Activated B cell treated with CpG ODN at 0.5 μM for 24 hours (primary cell): ENCODE measurements at regions not wholly inside any gene's neighbourhood (a gene's known extent, or its start where the extent isn't known, plus 50 kb on each side); places are given as distances from the start of the nearest gene placed in this dataset.

ENCODE experiments used
- ATAC-seq: fragments of 200-7000 bp; cut with Tn5 transposase; one replicate; pipeline ENCODE4 v1.10.0; 2021; ENCODE audit warnings: low read depth, mild to moderate bottlenecking, moderate library complexity
- CTCF ChIA-PET: fragments of 350-600 bp; sonication (Branson Sonifier 250); formaldehyde crosslinking; loops from one replicate; lab custom pipeline; 2021; ENCODE audit warnings: antibody characterized with exemption; lab: Charles Lee
- POLR2A ChIA-PET: fragments of 350-600 bp; sonication (Branson Sonifier 250); formaldehyde crosslinking; loops from one replicate; lab custom pipeline; 2021; ENCODE audit warnings: antibody characterized with exemption; lab: Charles Lee
- DNase-seq: peaks from one replicate; pipeline ENCODE4 v3.0.0; 2022
- H3K27ac Mint-ChIP-seq: one replicate; pipeline ENCODE4 v1.8.0; 2020; ENCODE audit warnings: mixed read lengths
- H3K27me3 Mint-ChIP-seq: one replicate; pipeline ENCODE4 v1.8.0; 2021; ENCODE audit warnings: mixed read lengths
- H3K36me3 Mint-ChIP-seq: one replicate; pipeline ENCODE4 v1.8.0; 2021; ENCODE audit warnings: low read depth, mixed read lengths
- H3K4me1 Mint-ChIP-seq: one replicate; pipeline ENCODE4 v1.8.0; 2021; ENCODE audit warnings: mixed read lengths
- H3K4me3 Mint-ChIP-seq: one replicate; pipeline ENCODE4 v1.8.0; 2020; ENCODE audit warnings: mild to moderate bottlenecking, mixed read lengths
- H3K9me3 Mint-ChIP-seq: one replicate; pipeline ENCODE4 v1.8.0; 2020; ENCODE audit warnings: mixed read lengths
- intact Hi-C: fragments of 100-400 bp; cut with micrococcal nuclease; formaldehyde crosslinking; loops from one replicate; pipeline ENCODE4 v1.15.1; 2024
- TF ChIP-seq, protein P1 (sequence below): fragments of 200-600 bp; IDR thresholded peaks from one replicate; pipeline ENCODE4 v1.8.0; 2022; ENCODE audit warnings: antibody characterized with exemption, mild to moderate bottlenecking

DNA sequence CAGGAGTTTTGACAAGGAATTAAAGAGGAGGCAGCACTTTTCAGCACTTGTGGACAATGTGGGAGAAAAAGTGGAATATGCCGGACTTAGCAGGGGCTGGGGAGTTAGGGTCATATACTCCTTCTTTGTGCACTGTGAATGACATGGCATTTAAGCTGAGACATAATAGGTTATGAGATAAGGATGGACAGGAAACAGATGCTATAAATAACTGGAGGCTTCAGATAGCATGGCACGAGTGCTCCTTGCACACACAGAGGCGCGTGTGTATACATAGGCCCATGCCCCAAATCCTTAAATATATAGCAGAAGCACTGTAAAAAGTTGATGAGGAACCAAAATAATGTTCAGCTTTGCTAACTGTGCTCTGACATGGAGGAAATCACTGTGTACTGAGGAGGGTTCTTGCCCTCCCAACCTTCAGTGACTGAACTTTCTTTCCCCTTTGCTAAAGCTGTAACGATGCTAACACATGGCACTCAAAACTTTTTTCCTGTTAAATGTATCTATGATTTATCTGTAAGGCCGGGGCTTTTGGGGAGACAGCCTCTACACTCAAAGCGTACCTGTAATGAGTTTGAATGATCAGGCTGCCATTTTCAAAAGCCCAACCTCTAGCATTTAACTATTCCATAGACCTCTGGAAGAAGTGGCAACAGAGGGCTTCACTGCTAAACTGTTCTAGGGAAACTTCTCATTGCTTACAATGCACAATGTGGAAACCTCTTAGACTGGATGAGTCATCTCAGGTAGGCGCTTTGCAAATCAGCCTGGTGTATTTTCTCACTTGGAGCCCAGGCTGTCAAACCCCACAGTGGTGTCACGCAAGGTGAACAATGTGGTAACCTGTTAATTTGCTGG lies 784.6 kb downstream of the NR2F2 start:
- intact Hi-C loops, result no loop called here
- Mint-ChIP-seq H3K27me3 (no peaks in the 10 kb centered on the region), H3K9me3 (peaks cover 14% of the 10 kb centered on the region), H3K36me3 (no peaks in the 10 kb centered on the region), H3K4me3 (no peak overlapping the region), H3K27ac (no peak overlapping the region), H3K4me1 (no peaks in the 10 kb centered on the region)
- no peak for DNase-seq
- CTCF ChIA-PET, result no interaction called here
- TF ChIP-seq, protein P1, sequence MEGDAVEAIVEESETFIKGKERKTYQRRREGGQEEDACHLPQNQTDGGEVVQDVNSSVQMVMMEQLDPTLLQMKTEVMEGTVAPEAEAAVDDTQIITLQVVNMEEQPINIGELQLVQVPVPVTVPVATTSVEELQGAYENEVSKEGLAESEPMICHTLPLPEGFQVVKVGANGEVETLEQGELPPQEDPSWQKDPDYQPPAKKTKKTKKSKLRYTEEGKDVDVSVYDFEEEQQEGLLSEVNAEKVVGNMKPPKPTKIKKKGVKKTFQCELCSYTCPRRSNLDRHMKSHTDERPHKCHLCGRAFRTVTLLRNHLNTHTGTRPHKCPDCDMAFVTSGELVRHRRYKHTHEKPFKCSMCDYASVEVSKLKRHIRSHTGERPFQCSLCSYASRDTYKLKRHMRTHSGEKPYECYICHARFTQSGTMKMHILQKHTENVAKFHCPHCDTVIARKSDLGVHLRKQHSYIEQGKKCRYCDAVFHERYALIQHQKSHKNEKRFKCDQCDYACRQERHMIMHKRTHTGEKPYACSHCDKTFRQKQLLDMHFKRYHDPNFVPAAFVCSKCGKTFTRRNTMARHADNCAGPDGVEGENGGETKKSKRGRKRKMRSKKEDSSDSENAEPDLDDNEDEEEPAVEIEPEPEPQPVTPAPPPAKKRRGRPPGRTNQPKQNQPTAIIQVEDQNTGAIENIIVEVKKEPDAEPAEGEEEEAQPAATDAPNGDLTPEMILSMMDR, result no peak
- no peak for ATAC-seq
- POLR2A ChIA-PET, result no interaction called here

- POLR2A ChIA-PET, result no interaction called here
- Mint-ChIP-seq H3K27me3 (no peaks in the 10 kb centered on the region), H3K27ac (no peak overlapping the region), H3K36me3 (no peaks in the 10 kb centered on the region), H3K4me1 (no peaks in the 10 kb centered on the region), H3K4me3 (no peak overlapping the region), H3K9me3 (peaks cover 12% of the 10 kb centered on the region)
- intact Hi-C loops, result no loop called here
- CTCF ChIA-PET, result no interaction called here
- ATAC-seq, result no peak
- DNase-seq, result no peak
- TF ChIP-seq, protein P1, result no peak
Observed at GRCh38 chr15:97115761-97116070, 785.2 kb downstream of the NR2F2 start.

DNA sequence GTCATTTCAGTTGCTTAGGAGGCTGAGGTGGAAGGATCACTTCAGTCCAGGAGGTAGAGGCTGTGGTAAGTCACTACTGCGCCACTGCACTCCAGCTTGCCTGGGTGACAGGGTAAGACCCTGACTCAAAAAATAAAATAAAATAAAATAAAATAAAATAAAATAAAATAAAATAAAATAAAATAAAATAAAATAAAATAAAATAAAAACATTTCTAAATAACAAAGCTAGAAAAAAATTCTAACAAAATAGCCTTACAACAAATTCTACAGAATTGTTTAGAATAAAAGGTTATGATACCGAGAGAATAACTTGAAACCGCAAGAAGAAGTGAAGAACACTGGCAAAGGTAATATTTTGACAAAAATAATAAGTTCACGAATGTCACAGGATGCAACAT lies 794.3 kb downstream of the NR2F2 start:
- ChIA-PET CTCF (no interaction called here), POLR2A (no interaction called here)
- no peaks in the 10 kb centered on the region for H3K36me3 Mint-ChIP-seq
- no peak for DNase-seq
- no peak overlapping the region for H3K4me3 Mint-ChIP-seq
- ATAC-seq, result no peak
- H3K27me3 Mint-ChIP-seq, result no peaks in the 10 kb centered on the region
- H3K4me1 Mint-ChIP-seq, result no peaks in the 10 kb centered on the region
- TF ChIP-seq, protein P1, result no peak
- intact Hi-C loops, result no loop called here
- H3K27ac Mint-ChIP-seq, result no peak overlapping the region
- H3K9me3 Mint-ChIP-seq, result peaks cover 12% of the 10 kb centered on the region

DNA sequence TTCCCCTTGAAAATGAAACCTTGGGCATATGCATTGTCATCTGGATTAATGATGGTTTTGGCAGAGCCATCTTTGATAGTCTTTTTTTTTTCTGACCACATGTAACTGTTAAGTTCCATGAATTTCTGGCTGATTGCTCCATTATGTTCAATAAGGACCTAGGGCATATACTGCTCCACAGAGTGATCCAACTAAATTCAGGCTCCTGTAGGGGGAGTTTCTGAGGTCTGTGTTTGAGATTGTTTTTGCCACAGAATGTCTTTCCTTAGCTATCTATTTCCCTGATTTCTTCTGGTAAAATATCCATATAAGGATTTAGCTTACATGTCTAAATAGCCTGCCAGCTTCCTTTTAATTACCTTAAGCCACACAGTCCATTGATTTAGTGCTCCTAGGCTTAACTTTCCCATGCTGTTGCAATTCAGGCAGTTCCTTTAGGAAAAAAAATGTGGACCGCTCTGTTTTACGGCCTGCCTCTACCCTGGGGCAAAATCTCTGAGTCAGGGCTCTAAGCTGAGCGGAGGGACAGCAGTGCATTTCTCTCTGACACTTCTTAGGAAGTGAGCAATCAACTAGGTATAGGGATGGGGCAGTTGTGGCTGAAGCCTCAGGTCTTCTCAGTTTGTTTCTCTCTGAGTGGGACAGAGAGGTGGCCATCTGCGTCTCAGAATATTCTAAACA lies 796.2 kb downstream of the NR2F2 start:
- POLR2A ChIA-PET, result no interaction called here
- peaks cover 12% of the 10 kb centered on the region for H3K9me3 Mint-ChIP-seq
- CTCF ChIA-PET, result no interaction called here

DNA sequence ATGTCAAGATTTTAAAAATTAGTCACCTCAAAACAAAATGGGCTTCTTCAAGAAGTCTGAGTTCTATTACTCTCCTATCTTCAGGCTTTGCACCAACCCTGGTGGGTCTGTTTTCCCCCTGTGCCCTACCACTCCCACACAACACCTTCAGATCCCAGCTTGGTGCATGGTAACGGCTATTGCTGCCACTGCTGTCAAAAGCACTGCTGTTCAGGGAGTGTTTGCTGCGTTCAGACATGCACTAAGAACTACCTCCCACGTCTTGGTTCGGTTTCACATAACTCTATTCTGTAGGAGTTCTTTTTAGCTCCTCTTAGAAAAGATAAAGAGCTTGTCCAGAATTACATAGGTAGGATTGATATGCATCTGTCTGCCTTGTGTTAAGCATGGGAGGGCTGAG lies 799.2 kb downstream of the NR2F2 start:
- ATAC-seq (no peak), DNase-seq (no peak)
- ChIA-PET POLR2A (no interaction called here), CTCF (no interaction called here)
- no peak overlapping the region for H3K27ac Mint-ChIP-seq
- H3K4me1 Mint-ChIP-seq, result no peaks in the 10 kb centered on the region
- intact Hi-C loops, result no loop called here
- no peaks in the 10 kb centered on the region for H3K36me3 Mint-ChIP-seq
- no peaks in the 10 kb centered on the region for H3K27me3 Mint-ChIP-seq
- TF ChIP-seq, protein P1, result no peak
- H3K4me3 Mint-ChIP-seq, result no peak overlapping the region
- H3K9me3 Mint-ChIP-seq, result peaks cover 13% of the 10 kb centered on the region

More for the DNA sequence above, 796.2 kb downstream of the NR2F2 start:
- ATAC-seq (no peak), DNase-seq (no peak)
- TF ChIP-seq, protein P1, result no peak
- Mint-ChIP-seq H3K4me1 (no peaks in the 10 kb centered on the region), H3K27me3 (no peaks in the 10 kb centered on the region), H3K27ac (no peak overlapping the region), H3K4me3 (no peak overlapping the region), H3K36me3 (no peaks in the 10 kb centered on the region)
- intact Hi-C loops, result no loop called here
